ENCODE measurements at regions not wholly inside any gene's neighbourhood (a gene's known extent, or its start where the extent isn't known, plus 50 kb on each side); places are given as distances from the start of the nearest gene placed in this dataset.

DNA sequence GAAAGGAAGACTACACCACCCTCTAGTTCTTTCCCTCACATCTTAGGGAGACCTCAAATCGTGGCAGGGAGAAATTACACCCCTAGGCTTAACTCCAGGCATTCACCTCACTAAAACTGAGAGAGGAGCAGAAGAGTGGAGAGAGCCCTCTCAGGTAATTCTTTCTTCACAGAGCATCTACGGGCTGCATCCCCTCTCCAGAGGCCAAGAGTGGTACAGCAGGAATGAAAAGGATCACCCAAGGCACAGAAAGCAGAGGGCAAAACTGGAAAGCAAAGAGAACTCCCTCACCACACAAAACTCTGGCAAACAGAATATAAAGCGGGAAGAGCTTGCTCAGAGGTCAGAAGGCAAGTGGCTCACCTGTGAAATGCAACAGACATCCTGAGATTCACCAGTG, 661.2 kb downstream of the TBC1D4 start:
- RAD21 ChIA-PET (ENCODE audit: unreplicated experiment), result no interaction called here
- ATAC-seq, result no peak

More for the DNA sequence above, 661.2 kb downstream of the TBC1D4 start:
- in situ Hi-C loops (cut with MboI) (no loop called here), intact Hi-C loops (cut with micrococcal nuclease; ENCODE audit: unreplicated experiment) (no loop called here)
- no peak overlapping the region for H3K9ac ChIP-seq (ENCODE audit: control insufficient read depth, insufficient read depth, low read length)
- no peaks in the 10 kb centered on the region for H3K36me3 ChIP-seq (ENCODE audit: control insufficient read depth in 2 of 2, insufficient read depth in 2 of 2, low read length in 1 of 2)
- H3K79me2 ChIP-seq (ENCODE audit: control insufficient read depth, insufficient read depth, low read length), result no peaks in the 10 kb centered on the region
- H4K20me1 ChIP-seq (ENCODE audit: control insufficient read depth, insufficient read depth), result no peaks in the 10 kb centered on the region
- no peaks in the 10 kb centered on the region for H3K9me3 ChIP-seq (replicated peaks; ENCODE audit: control insufficient read depth, insufficient read depth, low read length)
- no peak overlapping the region for H3K4me2 ChIP-seq (ENCODE audit: control insufficient read depth, insufficient read depth)
- H3K4me1 ChIP-seq (ENCODE audit: control insufficient read depth, insufficient read depth, low read length), result no peaks in the 10 kb centered on the region
- ChIA-PET POLR2A (no interaction called here), SMC1A (ENCODE audit: uncharacterized antibody, unreplicated experiment) (no interaction called here), CTCF (no interaction called here)
- 0% methylated on average over 3 of the region's 3 CpGs for WGBS (ENCODE audit: insufficient coverage, insufficient replicate concordance, low lambda C conversion rate, missing lambda C conversion rate)
- no peak overlapping the region for H2AFZ ChIP-seq (ENCODE audit: control insufficient read depth, low read depth, low read length)
- no peak overlapping the region for H3K4me3 ChIP-seq
- TF ChIP-seq EZH2 (IDR thresholded peaks at IDR 0.05; ENCODE audit: borderline replicate concordance, control insufficient read depth, low read depth, low read length), result no peak
- TF ChIP-seq KAT2A (conservative IDR thresholded peaks at IDR 0.05; ENCODE audit: control insufficient read depth, low read depth, low read length), result no peak
- TF ChIP-seq, protein P1, sequence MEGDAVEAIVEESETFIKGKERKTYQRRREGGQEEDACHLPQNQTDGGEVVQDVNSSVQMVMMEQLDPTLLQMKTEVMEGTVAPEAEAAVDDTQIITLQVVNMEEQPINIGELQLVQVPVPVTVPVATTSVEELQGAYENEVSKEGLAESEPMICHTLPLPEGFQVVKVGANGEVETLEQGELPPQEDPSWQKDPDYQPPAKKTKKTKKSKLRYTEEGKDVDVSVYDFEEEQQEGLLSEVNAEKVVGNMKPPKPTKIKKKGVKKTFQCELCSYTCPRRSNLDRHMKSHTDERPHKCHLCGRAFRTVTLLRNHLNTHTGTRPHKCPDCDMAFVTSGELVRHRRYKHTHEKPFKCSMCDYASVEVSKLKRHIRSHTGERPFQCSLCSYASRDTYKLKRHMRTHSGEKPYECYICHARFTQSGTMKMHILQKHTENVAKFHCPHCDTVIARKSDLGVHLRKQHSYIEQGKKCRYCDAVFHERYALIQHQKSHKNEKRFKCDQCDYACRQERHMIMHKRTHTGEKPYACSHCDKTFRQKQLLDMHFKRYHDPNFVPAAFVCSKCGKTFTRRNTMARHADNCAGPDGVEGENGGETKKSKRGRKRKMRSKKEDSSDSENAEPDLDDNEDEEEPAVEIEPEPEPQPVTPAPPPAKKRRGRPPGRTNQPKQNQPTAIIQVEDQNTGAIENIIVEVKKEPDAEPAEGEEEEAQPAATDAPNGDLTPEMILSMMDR (IDR thresholded peaks at IDR 0.05 in 2 of 3, conservative IDR thresholded peaks at IDR 0.05 in 1 of 3; ENCODE audit: control insufficient read depth in 2 of 3, extremely low read depth in 1 of 3, insufficient read depth in 1 of 3, low read depth in 3 of 3, low read length in 3 of 3), result no peak
- TF ChIP-seq, protein P2, sequence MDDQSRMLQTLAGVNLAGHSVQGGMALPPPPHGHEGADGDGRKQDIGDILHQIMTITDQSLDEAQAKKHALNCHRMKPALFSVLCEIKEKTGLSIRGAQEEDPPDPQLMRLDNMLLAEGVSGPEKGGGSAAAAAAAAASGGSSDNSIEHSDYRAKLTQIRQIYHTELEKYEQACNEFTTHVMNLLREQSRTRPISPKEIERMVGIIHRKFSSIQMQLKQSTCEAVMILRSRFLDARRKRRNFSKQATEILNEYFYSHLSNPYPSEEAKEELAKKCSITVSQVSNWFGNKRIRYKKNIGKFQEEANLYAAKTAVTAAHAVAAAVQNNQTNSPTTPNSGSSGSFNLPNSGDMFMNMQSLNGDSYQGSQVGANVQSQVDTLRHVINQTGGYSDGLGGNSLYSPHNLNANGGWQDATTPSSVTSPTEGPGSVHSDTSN (IDR thresholded peaks at IDR 0.05; ENCODE audit: insufficient replicate concordance, low read depth, low read length), result no peak
- TF ChIP-seq, protein P3, sequence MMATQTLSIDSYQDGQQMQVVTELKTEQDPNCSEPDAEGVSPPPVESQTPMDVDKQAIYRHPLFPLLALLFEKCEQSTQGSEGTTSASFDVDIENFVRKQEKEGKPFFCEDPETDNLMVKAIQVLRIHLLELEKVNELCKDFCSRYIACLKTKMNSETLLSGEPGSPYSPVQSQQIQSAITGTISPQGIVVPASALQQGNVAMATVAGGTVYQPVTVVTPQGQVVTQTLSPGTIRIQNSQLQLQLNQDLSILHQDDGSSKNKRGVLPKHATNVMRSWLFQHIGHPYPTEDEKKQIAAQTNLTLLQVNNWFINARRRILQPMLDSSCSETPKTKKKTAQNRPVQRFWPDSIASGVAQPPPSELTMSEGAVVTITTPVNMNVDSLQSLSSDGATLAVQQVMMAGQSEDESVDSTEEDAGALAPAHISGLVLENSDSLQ (IDR thresholded peaks at IDR 0.05), result no peak
- TF ChIP-seq, protein P4, sequence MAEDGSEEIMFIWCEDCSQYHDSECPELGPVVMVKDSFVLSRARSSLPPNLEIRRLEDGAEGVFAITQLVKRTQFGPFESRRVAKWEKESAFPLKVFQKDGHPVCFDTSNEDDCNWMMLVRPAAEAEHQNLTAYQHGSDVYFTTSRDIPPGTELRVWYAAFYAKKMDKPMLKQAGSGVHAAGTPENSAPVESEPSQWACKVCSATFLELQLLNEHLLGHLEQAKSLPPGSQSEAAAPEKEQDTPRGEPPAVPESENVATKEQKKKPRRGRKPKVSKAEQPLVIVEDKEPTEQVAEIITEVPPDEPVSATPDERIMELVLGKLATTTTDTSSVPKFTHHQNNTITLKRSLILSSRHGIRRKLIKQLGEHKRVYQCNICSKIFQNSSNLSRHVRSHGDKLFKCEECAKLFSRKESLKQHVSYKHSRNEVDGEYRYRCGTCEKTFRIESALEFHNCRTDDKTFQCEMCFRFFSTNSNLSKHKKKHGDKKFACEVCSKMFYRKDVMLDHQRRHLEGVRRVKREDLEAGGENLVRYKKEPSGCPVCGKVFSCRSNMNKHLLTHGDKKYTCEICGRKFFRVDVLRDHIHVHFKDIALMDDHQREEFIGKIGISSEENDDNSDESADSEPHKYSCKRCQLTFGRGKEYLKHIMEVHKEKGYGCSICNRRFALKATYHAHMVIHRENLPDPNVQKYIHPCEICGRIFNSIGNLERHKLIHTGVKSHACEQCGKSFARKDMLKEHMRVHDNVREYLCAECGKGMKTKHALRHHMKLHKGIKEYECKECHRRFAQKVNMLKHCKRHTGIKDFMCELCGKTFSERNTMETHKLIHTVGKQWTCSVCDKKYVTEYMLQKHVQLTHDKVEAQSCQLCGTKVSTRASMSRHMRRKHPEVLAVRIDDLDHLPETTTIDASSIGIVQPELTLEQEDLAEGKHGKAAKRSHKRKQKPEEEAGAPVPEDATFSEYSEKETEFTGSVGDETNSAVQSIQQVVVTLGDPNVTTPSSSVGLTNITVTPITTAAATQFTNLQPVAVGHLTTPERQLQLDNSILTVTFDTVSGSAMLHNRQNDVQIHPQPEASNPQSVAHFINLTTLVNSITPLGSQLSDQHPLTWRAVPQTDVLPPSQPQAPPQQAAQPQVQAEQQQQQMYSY (CRISPR knock-in tag; IDR thresholded peaks at IDR 0.05), result no peak
- TF ChIP-seq MTA2 (IDR thresholded peaks at IDR 0.05; ENCODE audit: low read depth), result no peak
- no peak for TF ChIP-seq FOXM1 (IDR thresholded peaks at IDR 0.05; ENCODE audit: low read depth, low read length)
- no peak for TF ChIP-seq HDAC6 (IDR thresholded peaks at IDR 0.05; ENCODE audit: unreplicated experiment)
- TF ChIP-seq SMAD5 (IDR thresholded peaks at IDR 0.05; ENCODE audit: low read depth), result no peak
- no peak for TF ChIP-seq BCL11A (IDR thresholded peaks at IDR 0.05; ENCODE audit: low read depth, low read length)
- TF ChIP-seq RUNX3 (IDR thresholded peaks at IDR 0.05; ENCODE audit: low read length), result no peak
- H3K27ac ChIP-seq (ENCODE audit: control insufficient read depth, insufficient read depth), result no peak overlapping the region
- DNase-seq (ENCODE audit: low read depth, low spot score) (no peak), FAIRE-seq (no peak)
- no peaks in the 10 kb centered on the region for H3K27me3 ChIP-seq (replicated peaks in 1 of 2; ENCODE audit: control insufficient read depth in 2 of 2, insufficient read depth in 2 of 2, low read length in 1 of 2)
- BruUV-seq (replicated peaks), result no TSS peak
